ENCODE measurements at regions not wholly inside any gene's neighbourhood (a gene's known extent, or its start where the extent isn't known, plus 50 kb on each side); places are given as distances from the start of the nearest gene placed in this dataset.
"Not testable (repeated sequence)": the region's sequence is repeated elsewhere in the genome, so short reads cannot be mapped to it uniquely, and the experiment has no call there.

DNA sequence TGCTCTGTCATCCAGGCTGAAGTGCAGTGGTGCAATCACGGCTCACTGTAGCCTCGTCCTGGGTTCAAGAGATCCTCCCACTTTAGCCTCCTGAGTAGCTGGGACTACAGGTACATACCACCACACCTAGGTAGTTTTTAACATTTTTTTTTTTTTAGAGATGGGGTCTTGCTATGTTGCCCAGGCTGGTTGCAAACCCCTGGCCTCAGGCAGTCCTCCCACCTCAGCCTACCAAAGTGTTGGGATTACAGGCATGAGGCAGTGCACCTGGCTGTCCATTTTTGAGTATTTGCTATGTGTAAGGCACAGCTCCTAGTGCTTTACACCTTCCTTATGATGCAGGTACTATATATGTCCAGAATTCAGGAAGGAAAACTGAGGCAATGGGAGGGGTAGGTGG is 138.8 kb upstream of the ZNF536 start:
- DNase-seq: no peak

DNA sequence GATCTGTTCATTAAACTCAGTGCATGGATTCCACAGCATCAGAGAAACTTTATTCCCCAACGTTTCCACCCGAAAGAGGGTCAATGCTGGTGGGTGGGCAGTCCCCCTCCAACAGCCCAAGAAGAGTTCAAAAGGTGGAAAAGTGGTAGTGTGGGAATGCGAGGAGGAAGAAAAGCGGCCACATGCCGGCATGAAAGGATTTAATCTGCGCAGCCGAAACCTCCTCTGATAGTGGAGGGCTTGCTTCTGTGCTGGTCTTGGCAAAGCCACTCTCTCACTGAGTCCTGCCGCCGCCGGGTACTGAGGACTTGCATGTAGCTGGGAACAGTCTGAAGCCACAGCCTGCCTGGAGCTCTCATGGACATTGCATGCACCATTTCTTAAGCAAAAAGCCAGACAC is 136.2 kb upstream of the ZNF536 start:
- DNase-seq: peak in 1 of 3 donors; percentile 27

- no peak for DNase-seq
Observed at GRCh38 chr19:30236587-30236986, 135.6 kb upstream of the ZNF536 start.

- DNase-seq: no peak
Observed at GRCh38 chr19:30237140-30237539, 135.0 kb upstream of the ZNF536 start.

DNA sequence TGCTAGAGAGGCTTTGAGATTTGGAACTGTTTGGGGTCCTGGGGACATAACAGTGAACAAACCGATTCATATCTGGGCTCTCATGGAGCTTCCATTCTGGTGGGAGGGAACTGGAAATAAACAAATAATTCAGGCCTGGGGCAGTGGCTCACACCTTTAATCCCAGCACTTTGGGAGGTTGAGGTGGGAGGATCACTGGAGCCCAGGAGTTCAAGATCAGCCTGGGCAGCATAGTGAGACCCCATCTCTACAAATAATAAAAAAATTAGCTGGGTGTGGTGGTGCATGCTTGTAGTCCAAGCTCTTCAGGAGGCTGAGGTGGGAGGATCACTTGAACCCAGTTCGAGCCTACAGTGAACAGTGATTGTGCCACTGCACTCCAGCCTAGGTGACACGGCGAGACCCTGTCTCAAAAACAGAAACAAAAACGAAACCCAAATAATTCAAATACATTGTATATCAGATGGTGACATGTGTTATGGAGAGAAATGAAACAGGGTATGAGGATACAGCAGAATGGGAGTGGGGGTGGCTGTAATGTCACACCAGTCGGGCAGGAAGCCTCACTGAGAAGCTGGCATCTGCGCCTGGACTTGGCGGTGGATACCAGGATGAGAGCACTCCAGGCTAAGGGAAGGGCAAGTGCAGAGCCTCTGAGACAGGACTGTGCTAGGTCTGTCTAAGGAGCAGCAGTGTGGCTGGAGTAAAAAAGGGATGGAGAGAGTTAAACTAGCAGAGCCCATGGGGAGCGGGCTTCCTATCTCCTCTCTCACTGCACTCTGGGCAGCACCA is 131.1 kb upstream of the ZNF536 start:
- DNase-seq: no peak

DNA sequence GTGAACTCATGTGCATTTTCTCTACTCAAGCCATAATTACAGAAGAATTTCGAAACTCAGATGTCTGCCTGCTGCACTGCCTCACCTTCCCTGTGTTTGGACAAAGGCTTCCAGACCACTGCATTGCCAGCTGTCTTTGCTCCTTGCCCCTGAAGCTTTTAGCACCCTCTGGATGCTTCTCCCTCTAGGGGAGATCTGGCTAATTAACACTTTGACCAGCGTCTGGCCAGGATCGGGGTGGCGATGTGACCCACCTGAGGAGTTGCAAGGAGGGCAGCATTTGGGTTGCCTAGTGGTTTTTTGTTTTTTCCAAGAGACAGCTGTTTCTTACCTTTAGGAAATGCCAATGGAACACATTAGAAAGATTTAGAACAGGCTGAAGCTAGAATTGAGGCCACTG is 127.7 kb upstream of the ZNF536 start:
- DNase-seq: no peak

DNA sequence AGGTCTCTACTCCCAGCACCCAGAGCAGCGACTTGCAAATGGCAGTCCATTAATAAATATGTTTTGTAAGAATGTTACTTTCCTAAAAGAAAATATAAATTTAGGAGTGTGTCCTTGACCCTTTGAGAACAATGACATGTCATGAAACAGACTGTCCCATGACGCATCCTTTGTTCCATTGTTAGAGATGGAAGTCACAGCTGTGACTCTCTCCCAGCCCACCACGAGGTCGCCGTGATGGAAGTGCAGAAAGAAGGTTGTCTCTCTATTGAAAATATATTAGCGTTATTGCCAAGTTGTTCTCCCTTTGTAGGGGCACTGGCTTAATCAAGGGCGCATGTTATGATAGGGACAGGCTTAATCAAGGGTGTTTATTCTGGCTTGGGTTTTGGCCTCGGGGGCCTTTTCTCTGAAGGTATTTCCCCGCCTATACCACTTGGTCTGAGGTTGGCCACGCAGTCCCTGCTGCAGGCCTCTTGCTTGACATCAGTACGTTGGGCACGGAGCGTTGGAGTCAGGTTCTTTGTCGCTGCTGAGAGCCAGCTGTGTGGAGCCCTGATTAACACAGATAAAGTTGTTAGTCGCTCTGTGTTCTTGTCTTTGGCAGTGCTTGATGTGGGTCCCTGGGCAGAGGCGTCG is 126.7 kb upstream of the ZNF536 start:
- no peak for DNase-seq

DNA sequence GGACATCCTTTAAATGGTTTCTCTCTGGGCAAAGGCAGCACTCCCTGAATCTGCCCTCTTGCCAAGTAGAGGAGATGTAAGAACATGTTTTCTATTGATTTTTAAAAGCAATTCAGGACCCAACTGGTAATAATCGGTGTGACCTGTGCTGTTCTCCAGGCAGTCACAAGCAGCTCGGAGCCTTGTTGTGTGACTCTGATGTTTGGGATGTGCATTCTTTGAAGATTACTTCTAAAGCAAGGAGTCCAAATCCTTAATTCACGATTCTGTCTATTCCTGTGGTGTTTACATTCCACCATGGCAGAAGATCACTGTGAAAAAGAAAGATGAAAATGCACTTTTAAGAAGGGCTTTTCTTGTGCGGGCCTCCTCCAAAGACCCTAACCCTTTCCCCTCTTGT is 122.3 kb upstream of the ZNF536 start:
- no peak for DNase-seq

DNA sequence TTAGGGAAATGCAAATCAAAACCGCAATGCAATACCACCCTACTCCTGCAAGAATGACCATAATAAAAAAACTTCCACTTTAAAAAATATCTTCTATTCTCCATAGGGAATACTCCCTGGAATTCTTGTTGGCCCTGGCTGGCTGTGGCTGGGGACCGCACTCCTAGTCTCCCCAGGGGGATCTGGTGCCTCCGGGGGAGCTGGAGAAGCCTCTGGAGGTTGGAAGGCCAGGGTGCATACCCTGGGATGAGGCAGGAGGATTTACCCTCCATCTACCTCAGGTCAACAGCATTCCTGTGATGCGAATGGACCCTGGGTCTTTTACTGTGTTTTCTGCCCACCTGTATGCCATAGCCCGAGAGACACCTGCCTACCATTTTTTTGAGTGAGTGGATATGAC is 120.0 kb upstream of the ZNF536 start:
- DNase-seq: no peak

DNA sequence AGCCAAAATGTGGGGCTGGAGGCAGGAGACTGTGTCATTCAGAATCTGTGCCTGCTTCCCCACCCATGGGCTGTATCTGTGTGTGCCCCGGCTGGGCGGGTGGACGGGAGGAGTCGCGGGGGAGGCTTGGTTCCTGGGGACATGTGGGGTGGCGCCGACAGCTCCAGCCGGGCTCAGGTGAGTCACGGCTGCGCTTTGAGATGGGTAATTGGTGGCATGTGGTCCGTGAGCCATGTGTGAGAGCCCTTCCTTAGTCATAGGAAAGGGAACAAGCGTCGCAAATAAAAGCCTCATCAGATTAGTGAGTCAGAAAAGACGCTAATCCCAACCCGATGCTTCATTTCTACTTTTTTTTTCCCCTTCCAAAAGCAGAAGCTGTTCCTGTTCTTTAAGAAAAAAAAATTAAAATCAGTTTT is 118.6 kb upstream of the ZNF536 start:
- peak in 1 of 3 donors; percentile 55 for DNase-seq

GRCh38 chr19:30254158-30254557 is 118.0 kb upstream of the ZNF536 start:
- no peak for DNase-seq

DNA sequence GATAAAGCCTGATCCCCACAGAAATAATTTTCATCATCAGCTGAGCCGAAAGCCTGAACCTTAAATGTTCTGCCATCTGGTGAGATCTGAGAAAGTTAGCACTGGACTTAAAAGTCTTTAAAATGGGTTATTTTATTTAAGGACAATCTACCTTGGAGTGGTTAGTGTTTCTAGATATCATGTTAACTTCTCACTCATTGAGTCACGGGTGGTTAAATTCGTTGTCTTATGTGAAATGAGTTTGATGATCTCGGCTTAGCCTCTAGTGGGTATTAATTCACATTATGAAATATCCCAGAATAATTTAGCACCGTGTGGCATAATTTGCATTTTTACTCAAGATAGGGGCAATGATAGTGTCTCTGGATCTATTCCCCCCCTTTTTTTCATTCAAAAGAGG is 117.4 kb upstream of the ZNF536 start:
- no peak for DNase-seq

DNA sequence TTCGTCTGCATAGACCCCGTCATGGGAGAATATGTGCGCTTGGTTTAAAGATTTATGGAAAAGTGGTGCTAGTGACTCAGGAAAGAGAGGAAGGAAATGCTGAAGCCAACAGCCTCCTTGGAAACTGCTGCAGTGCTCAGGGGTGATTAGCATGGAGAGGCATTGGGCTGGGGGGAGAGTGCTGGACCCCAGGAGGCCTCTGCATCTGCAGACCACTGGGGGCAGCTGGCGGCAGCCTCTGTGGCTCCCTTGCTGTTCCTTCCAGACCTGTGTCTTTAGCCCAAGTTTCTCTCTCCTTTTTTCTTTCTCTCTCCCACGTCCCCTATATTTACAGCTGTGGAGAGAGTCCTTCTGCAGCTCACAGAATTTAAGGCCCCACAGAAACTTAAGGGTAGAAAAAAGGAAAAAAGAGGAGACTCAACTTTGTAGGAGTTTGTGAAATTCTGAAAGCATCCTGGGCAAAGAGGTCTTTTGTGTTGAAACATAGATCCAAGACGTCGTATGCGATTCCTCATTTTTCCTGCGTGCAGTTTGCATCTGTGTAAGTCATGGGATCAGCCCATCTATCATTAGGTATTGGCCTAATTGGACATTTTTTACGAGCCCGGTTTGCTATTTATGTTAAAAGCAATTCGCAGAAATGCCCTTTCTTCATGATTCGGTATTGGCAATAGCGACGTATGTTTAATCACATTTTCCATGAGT is 116.2 kb upstream of the ZNF536 start:
- peak in 1 of 3 donors; percentile 19 for DNase-seq

GRCh38 chr19:30256496-30256850 is 115.7 kb upstream of the ZNF536 start:
- DNase-seq: no peak

DNA sequence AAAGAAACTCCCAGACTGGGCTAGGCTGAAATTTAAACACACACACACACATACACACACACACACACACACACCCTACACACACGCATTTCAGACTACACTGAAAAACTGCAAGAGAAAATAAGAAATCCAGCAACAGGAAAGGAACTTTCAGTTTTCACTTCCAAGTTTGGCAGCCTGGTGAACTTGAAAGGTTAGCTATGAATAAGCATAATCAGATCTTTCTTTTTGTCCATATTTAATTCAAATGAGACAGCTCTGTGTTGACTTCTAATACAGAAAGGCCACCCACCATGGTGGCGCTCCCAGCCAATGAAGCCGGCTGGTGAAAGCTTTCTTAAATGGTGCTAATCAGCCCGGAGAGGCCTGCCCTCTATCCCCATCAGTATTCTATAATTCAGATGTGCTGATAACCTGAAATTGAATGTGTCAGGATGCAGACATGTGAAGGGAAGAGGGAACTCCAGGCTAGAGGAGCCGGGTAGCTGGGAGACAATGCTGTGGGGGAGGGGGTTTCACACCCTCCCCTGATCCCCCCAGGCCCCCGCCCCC is 108.3 kb upstream of the ZNF536 start:
- DNase-seq: peak in 1 of 3 donors; percentile 25

DNA sequence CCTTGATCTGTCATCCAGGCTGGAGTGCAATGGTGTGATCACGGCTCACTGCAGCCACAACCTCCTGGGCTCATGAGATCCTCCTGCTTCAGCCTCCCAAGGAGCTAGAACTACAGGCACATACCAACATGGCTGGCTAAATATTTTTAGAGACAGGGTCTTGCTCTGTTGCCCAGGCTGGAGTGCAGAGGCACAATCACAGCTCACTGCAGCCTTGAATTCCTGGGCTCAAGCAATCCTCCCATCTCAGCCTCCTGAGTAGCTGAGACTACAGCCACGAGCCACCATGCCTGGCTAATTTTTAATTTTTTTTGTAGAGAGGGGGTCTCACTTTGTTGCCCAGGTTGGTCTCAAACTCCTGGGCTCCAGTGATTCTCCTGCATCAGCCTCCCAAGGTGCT is 106.3 kb upstream of the ZNF536 start:
- DNase-seq: not testable (repeated sequence)

- no peak for DNase-seq
Observed at GRCh38 chr19:30266687-30267086, 105.5 kb upstream of the ZNF536 start.

GRCh38 chr19:30267332-30267731 is 104.9 kb upstream of the ZNF536 start:
- no peak for DNase-seq

DNA sequence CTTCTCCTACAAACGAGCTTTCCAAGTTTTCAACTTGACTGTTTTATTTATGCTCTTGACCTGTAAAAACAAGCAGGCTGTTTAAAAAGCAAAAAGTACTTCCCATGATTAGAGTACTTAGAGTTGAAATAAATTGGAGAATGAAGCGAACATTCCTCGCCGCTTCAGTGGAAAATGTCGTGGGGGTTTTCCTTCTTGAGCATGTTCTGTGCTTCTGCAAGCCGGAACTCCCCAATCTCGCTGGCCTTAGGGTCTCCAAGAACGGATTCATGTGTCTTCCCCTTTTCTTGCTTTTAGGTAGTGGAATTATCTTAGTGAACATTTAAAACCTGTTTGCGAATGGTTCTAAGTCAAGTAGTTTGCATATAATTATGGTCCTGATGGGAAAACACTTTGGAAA is 103.6 kb upstream of the ZNF536 start:
- no peak for DNase-seq

- no peak for DNase-seq
Observed at GRCh38 chr19:30269638-30270037, 102.5 kb upstream of the ZNF536 start.

DNA sequence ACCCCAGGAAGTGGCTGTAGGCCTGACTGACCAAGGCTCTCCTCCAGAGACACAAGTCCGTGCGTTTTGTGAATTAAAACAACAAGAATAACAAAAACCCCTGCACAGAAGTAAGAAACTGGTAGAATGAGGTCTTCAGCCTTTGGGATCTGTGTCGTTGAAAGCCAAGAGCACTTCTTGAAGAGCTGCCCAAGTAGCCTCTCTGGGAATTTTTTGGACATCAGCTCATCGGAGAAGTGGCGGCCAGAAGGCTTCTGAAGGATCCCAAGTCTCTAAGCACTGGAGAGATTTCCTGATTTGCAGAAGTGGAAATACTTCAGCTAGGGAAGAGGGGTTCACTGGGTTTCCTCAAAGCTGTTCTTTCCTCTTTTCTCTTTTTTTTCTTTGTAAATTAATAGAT is 100.4 kb upstream of the ZNF536 start:
- DNase-seq: peak in 2 of 3 donors; percentile 15 to 37

DNA sequence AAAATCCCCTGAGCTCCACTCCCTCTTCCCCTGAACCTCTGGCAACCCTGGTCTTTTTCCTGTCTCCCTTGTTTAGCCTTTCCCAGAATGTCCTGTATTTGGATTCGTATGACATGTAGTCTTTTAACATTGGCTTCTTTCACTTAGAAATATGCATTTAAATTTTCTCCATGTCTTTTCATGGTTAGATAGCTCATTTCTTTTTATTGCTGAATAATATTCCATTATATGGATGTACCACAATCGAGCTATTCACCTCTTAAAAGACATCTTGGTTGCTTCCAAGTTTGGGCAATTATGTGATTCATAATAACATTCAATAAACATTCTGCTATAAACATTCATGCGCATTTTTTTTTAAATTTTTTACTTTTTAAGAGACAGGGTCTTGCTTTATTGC is 99.6 kb upstream of the ZNF536 start:
- no peak for DNase-seq

- DNase-seq: no peak
Observed at GRCh38 chr19:30273184-30273583, 99.0 kb upstream of the ZNF536 start.
